ENCODE measurements at regions not wholly inside any gene's neighbourhood (a gene's known extent, or its start where the extent isn't known, plus 50 kb on each side); places are given as distances from the start of the nearest gene placed in this dataset.
"Not testable (repeated sequence)": the region's sequence is repeated elsewhere in the genome, so short reads cannot be mapped to it uniquely, and the experiment has no call there.

GRCh38 chr21:10354851-10355578 lies 166.4 kb upstream of the TPTE start:
- TF ChIP-seq POLR2A, EP300 (IDR thresholded peaks at IDR 0.05): not testable (repeated sequence)
- TF ChIP-seq, protein P1, sequence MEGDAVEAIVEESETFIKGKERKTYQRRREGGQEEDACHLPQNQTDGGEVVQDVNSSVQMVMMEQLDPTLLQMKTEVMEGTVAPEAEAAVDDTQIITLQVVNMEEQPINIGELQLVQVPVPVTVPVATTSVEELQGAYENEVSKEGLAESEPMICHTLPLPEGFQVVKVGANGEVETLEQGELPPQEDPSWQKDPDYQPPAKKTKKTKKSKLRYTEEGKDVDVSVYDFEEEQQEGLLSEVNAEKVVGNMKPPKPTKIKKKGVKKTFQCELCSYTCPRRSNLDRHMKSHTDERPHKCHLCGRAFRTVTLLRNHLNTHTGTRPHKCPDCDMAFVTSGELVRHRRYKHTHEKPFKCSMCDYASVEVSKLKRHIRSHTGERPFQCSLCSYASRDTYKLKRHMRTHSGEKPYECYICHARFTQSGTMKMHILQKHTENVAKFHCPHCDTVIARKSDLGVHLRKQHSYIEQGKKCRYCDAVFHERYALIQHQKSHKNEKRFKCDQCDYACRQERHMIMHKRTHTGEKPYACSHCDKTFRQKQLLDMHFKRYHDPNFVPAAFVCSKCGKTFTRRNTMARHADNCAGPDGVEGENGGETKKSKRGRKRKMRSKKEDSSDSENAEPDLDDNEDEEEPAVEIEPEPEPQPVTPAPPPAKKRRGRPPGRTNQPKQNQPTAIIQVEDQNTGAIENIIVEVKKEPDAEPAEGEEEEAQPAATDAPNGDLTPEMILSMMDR (IDR thresholded peaks at IDR 0.05): not testable (repeated sequence)

Measured in tibial nerve (tissue), 4 donors.